Sciatic nerve (tissue), 2 donors: ENCODE measurements at regions not wholly inside any gene's neighbourhood (a gene's known extent, or its start where the extent isn't known, plus 50 kb on each side); places are given as distances from the start of the nearest gene placed in this dataset.

Experiments
- ATAC-seq: fragments of 200-7000 bp; cut with Tn5 transposase; one replicate; pipeline ENCODE4 v1.9.1; 2020; ENCODE audit warnings: mild to moderate bottlenecking, moderate library complexity
- DNase-seq: peaks from one replicate; pipeline ENCODE4 v3.0.0-alpha.2; 2020; ENCODE audit warnings: low spot score
- intact Hi-C: fragments of 100-400 bp; cut with DNase I; formaldehyde crosslinking; loops from one replicate; pipeline ENCODE4 v1.14.2; 2022
- donor health status: DM: no; HTN: no; CAD: no.
- donor health status: DM: no; HTN: no; CAD: no.

GRCh38 chr7:155994279-155994811 is 182.1 kb upstream of the SHH start:
- no peak for ATAC-seq
- intact Hi-C loops = no loop called here
- DNase-seq = no peak

- ATAC-seq (no peak), DNase-seq (no peak)
- intact Hi-C loops = no loop called here
Measured at GRCh38 chr7:155993420-155994278, 181.4 kb upstream of the SHH start.

GRCh38 chr7:155992974-155993373 is 180.7 kb upstream of the SHH start:
- no peak for ATAC-seq
- intact Hi-C loops = no loop called here
- DNase-seq = no peak

- intact Hi-C loops = no loop called here
- no peak for ATAC-seq
- no peak for DNase-seq
Measured at GRCh38 chr7:155992538-155992937, 180.3 kb upstream of the SHH start.

- DNase-seq = no peak
- intact Hi-C loops = no loop called here
- no peak for ATAC-seq
Measured at GRCh38 chr7:155992107-155992506, 179.8 kb upstream of the SHH start.

GRCh38 chr7:155991470-155991869 is 179.2 kb upstream of the SHH start:
- no peak for ATAC-seq
- intact Hi-C loops = no loop called here
- DNase-seq = no peak

- DNase-seq (no peak), ATAC-seq (no peak)
- intact Hi-C loops = no loop called here
Measured at GRCh38 chr7:155988416-155988815, 176.2 kb upstream of the SHH start.

- ATAC-seq = no peak
- intact Hi-C loops = no loop called here
- no peak for DNase-seq
Measured at GRCh38 chr7:155987681-155988235, 175.5 kb upstream of the SHH start.

- intact Hi-C loops = no loop called here
- no peak for DNase-seq
- no peak for ATAC-seq
Measured at GRCh38 chr7:155986497-155987160, 174.4 kb upstream of the SHH start.

- intact Hi-C loops = no loop called here
- ATAC-seq (no peak), DNase-seq (no peak)
Measured at GRCh38 chr7:155985518-155986250, 173.4 kb upstream of the SHH start.

- intact Hi-C loops = no loop called here
- no peak for DNase-seq
- ATAC-seq = no peak
Measured at GRCh38 chr7:155984609-155985405, 172.5 kb upstream of the SHH start.

- no peak for DNase-seq
- intact Hi-C loops = no loop called here
- ATAC-seq = no peak
Measured at GRCh38 chr7:155984028-155984580, 171.8 kb upstream of the SHH start.

- intact Hi-C loops = no loop called here
- ATAC-seq = no peak
- no peak for DNase-seq
Measured at GRCh38 chr7:155983176-155983815, 171.0 kb upstream of the SHH start.

- intact Hi-C loops = no loop called here
- ATAC-seq (no peak), DNase-seq (no peak)
Measured at GRCh38 chr7:155981703-155982102, 169.4 kb upstream of the SHH start.

GRCh38 chr7:155980841-155981240 is 168.6 kb upstream of the SHH start:
- intact Hi-C loops = no loop called here
- DNase-seq (peak; percentile 30), ATAC-seq (no peak)

GRCh38 chr7:155979994-155980393 is 167.7 kb upstream of the SHH start:
- ATAC-seq (no peak), DNase-seq (peak; percentile 12)
- intact Hi-C loops = no loop called here

- no peak for ATAC-seq
- intact Hi-C loops = no loop called here
- DNase-seq = no peak
Measured at GRCh38 chr7:155979566-155979965, 167.3 kb upstream of the SHH start.

GRCh38 chr7:155975490-155975889 is 163.2 kb upstream of the SHH start:
- intact Hi-C loops = no loop called here
- ATAC-seq (no peak), DNase-seq (no peak)
